PC-9 (cell line): ENCODE measurements at regions not wholly inside any gene's neighbourhood (a gene's known extent, or its start where the extent isn't known, plus 50 kb on each side); places are given as distances from the start of the nearest gene placed in this dataset.

ENCODE experiments used
- EZH2 ChIP-seq: fragments of 200-600 bp; sonication (generic); IDR thresholded peaks from 2 replicates; pipeline ENCODE4 v1.8.0; 2017; ENCODE audit warnings: antibody characterized with exemption, low read depth
- TF ChIP-seq, protein P1 (sequence below): fragments of 200-600 bp; sonication (generic); conservative IDR thresholded peaks from 2 replicates; pipeline ENCODE4 v1.6.1; 2017; ENCODE audit warnings: mixed run types, antibody characterized with exemption, mild to moderate bottlenecking, moderate library complexity

DNA sequence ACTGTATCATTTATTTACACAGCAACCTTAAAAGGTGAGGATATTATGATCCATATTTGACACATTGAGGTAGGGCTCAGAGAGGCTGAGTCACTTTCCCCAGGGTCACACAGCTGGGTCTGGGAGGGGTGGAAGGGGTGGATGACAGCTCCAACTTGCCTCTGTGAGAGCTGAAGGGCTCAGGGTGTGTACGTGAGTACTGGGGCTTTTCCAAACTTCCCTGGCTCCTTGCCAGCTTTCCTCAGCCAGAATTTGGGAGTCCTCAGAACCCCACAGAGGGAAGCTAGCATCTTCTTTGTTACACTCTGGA, 58.3 kb upstream of the SLC6A11 start:
- TF ChIP-seq, protein P1, sequence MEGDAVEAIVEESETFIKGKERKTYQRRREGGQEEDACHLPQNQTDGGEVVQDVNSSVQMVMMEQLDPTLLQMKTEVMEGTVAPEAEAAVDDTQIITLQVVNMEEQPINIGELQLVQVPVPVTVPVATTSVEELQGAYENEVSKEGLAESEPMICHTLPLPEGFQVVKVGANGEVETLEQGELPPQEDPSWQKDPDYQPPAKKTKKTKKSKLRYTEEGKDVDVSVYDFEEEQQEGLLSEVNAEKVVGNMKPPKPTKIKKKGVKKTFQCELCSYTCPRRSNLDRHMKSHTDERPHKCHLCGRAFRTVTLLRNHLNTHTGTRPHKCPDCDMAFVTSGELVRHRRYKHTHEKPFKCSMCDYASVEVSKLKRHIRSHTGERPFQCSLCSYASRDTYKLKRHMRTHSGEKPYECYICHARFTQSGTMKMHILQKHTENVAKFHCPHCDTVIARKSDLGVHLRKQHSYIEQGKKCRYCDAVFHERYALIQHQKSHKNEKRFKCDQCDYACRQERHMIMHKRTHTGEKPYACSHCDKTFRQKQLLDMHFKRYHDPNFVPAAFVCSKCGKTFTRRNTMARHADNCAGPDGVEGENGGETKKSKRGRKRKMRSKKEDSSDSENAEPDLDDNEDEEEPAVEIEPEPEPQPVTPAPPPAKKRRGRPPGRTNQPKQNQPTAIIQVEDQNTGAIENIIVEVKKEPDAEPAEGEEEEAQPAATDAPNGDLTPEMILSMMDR: no peak
- no peak for TF ChIP-seq EZH2
